Progenitor cell of endocrine pancreas (in vitro differentiated cells): ENCODE measurements at regions not wholly inside any gene's neighbourhood (a gene's known extent, or its start where the extent isn't known, plus 50 kb on each side); places are given as distances from the start of the nearest gene placed in this dataset.

ENCODE experiments used
- DNase-seq: peaks from one replicate; pipeline ENCODE4 v3.0.0; 2021; ENCODE audit warnings: low spot score; ENCODE audit not compliant: unreplicated experiment
- H3K27ac Mint-ChIP-seq: 2 replicates; pipeline ENCODE4 v1.8.0; 2021; ENCODE audit warnings: mild to moderate bottlenecking, moderate library complexity, mixed read lengths
- H3K27me3 Mint-ChIP-seq: 2 replicates; pipeline ENCODE4 v1.8.0; 2021; ENCODE audit warnings: mixed read lengths
- H3K36me3 Mint-ChIP-seq: 2 replicates; pipeline ENCODE4 v1.8.0; 2022; ENCODE audit warnings: mixed read lengths; ENCODE audit not compliant: insufficient read depth
- H3K4me1 Mint-ChIP-seq: 2 replicates; pipeline ENCODE4 v1.8.0; 2021; ENCODE audit warnings: low read depth, mixed read lengths
- H3K4me3 Mint-ChIP-seq: 2 replicates; pipeline ENCODE4 v1.8.0; 2021; ENCODE audit warnings: low read depth, mild to moderate bottlenecking, moderate library complexity, mixed read lengths
- H3K9me3 Mint-ChIP-seq: 2 replicates; pipeline ENCODE4 v1.8.0; 2021; ENCODE audit warnings: low read depth, mixed read lengths
- TF ChIP-seq, protein P1 (sequence below): fragments of 200-600 bp; sonication (generic); IDR thresholded peaks from one replicate; pipeline ENCODE4 v1.5.0; 2021; ENCODE audit warnings: antibody characterized with exemption, mild to moderate bottlenecking; ENCODE audit not compliant: unreplicated experiment

DNA sequence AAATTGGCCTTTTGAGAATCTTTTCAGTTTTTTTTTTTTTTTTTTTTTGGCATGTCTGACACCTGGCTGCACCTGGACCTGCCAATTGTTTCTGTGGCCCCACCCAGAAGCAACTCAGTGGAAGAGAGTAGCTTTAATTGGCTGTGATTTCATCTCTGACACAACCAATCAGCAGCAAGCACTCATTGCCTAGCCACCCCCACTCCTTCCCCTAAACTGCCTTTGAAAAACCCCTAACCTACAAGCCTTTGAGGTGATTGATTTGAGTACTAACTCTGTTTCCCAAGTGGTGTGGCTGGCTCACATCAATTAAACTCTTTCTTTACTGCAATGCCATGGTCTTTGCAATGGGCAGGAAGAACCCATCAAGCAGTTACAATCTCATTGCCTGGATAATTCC lies 98.2 kb upstream of the CHORDC1 start:
- Mint-ChIP-seq H3K4me3 (no peak overlapping the region), H3K9me3 (peaks cover 14% of the 10 kb centered on the region), H3K36me3 (no peaks in the 10 kb centered on the region), H3K27ac (no peak overlapping the region), H3K27me3 (no peaks in the 10 kb centered on the region), H3K4me1 (no peaks in the 10 kb centered on the region)
- TF ChIP-seq, protein P1, sequence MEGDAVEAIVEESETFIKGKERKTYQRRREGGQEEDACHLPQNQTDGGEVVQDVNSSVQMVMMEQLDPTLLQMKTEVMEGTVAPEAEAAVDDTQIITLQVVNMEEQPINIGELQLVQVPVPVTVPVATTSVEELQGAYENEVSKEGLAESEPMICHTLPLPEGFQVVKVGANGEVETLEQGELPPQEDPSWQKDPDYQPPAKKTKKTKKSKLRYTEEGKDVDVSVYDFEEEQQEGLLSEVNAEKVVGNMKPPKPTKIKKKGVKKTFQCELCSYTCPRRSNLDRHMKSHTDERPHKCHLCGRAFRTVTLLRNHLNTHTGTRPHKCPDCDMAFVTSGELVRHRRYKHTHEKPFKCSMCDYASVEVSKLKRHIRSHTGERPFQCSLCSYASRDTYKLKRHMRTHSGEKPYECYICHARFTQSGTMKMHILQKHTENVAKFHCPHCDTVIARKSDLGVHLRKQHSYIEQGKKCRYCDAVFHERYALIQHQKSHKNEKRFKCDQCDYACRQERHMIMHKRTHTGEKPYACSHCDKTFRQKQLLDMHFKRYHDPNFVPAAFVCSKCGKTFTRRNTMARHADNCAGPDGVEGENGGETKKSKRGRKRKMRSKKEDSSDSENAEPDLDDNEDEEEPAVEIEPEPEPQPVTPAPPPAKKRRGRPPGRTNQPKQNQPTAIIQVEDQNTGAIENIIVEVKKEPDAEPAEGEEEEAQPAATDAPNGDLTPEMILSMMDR = no peak
- DNase-seq = no peak

DNA sequence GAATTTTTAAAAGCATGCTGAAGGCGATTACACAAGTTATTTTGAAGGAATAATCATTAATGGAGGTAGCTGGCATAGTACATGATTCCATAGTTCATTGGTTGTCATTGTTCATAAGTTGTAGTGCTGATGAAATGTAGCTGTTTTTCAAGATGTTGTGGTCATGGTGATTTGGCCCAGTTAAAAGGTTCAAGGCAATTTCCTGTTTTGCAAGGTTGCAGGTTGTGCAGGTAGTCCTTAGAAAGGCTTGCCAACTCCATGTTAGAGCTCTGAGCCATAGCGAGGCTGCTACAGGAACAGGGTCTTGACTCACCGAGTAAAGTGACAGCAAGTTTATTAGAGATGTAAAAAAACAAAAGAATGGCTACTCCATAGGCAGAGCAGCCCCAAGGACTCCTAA lies 95.8 kb upstream of the CHORDC1 start:
- no peaks in the 10 kb centered on the region for H3K4me1 Mint-ChIP-seq
- TF ChIP-seq, protein P1 = no peak
- no peak overlapping the region for H3K4me3 Mint-ChIP-seq
- no peaks in the 10 kb centered on the region for H3K36me3 Mint-ChIP-seq
- no peaks in the 10 kb centered on the region for H3K27me3 Mint-ChIP-seq
- peaks cover 8% of the 10 kb centered on the region for H3K9me3 Mint-ChIP-seq
- no peak overlapping the region for H3K27ac Mint-ChIP-seq
- no peak for DNase-seq

DNA sequence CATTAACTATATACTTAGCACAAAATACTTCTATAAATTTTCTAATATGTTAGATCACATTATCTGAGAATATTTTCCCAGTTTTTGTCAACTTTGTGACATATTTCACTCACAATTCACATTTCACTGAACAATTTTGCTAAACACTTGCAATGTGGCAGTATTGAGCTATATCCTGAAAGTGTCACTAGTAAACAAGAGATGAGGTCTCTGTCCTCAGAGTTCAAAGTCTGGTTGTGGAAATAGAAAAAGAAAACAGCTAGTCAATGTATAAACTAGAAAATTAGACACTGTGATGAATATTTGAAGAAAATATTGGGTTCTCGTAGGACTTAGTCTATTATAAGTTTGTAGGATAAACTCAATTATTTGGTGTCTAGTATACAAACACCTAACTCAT lies 87.4 kb upstream of the CHORDC1 start:
- Mint-ChIP-seq H3K4me3 (no peak overlapping the region), H3K27me3 (no peaks in the 10 kb centered on the region), H3K4me1 (no peaks in the 10 kb centered on the region), H3K27ac (no peak overlapping the region), H3K36me3 (no peaks in the 10 kb centered on the region), H3K9me3 (no peaks in the 10 kb centered on the region)
- DNase-seq = no peak
- TF ChIP-seq, protein P1 = no peak

DNA sequence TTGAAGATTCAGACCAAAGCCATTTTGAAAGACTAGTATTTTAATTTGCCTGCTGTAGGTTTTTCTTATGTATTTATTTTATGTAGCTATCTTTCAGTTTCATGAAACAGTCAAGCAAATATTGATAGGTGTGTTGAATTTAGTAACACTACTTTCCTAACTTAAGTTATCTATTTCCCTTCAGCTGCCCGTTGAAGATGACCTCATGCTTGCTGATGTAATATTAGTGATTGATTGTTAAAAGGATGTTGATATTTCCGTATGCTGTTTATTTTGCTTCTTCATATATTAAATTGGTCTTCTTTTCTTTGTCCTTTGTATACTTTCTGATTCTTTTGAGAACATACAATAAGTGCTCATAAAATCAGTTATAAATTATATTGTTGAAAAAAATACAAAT lies 86.8 kb upstream of the CHORDC1 start:
- no peaks in the 10 kb centered on the region for H3K9me3 Mint-ChIP-seq
- no peaks in the 10 kb centered on the region for H3K27me3 Mint-ChIP-seq
- H3K27ac Mint-ChIP-seq = no peak overlapping the region
- no peaks in the 10 kb centered on the region for H3K4me1 Mint-ChIP-seq
- TF ChIP-seq, protein P1 = no peak
- no peak for DNase-seq
- no peaks in the 10 kb centered on the region for H3K36me3 Mint-ChIP-seq
- H3K4me3 Mint-ChIP-seq = no peak overlapping the region

DNA sequence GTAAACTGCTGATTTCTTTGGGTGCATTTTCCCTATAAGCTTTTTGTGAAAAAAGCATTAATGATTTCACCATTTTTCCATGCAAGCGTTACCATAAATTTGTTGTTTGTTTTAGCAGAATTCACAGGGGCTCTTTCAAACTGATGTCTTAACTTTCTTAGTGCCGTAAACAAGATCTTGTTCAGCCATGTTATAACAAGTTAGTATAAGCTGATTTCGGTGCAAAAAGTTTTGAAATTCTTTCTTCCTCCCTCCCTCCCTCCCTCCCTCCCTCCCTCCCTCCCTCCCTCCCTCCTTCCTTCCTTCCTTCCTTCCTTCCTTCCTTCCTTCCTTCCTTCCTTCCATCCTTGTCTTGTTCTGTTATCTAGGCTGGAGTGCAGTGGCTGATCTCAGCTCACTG lies 71.7 kb upstream of the CHORDC1 start:
- no peak overlapping the region for H3K4me3 Mint-ChIP-seq
- peaks cover 6% of the 10 kb centered on the region for H3K9me3 Mint-ChIP-seq
- H3K27ac Mint-ChIP-seq = no peak overlapping the region
- H3K4me1 Mint-ChIP-seq = no peaks in the 10 kb centered on the region
- H3K27me3 Mint-ChIP-seq = no peaks in the 10 kb centered on the region
- no peaks in the 10 kb centered on the region for H3K36me3 Mint-ChIP-seq
- TF ChIP-seq, protein P1 = no peak
- DNase-seq = no peak
